ENCODE measurements at regions not wholly inside any gene's neighbourhood (a gene's known extent, or its start where the extent isn't known, plus 50 kb on each side); places are given as distances from the start of the nearest gene placed in this dataset.
"Not testable (repeated sequence)": the region's sequence is repeated elsewhere in the genome, so short reads cannot be mapped to it uniquely, and the experiment has no call there.

DNA sequence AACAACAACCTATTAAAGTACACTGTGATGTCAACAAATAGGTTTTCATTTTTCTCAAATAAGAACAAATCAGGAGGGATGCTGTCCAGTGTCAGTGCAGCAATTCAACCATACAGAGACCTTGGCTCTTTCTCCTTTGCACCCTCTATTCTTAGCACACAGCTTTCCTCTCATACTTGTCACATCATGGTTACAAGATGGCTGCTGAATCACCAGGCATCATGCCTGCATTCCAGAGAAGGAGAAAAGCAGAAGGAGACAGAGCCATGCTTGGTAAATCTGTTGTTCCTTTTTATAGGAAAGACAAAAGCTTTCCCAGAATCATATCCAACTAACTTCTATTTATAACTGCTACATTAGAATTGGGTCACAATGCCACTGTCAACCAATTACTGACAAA lies 124.7 kb upstream of the VLDLR start:
- no peak for DNase-seq (ENCODE audit: low spot score)

- no peak for DNase-seq (ENCODE audit: low spot score)
Measured at GRCh38 chr9:2497666-2498400, 123.8 kb upstream of the VLDLR start.

DNA sequence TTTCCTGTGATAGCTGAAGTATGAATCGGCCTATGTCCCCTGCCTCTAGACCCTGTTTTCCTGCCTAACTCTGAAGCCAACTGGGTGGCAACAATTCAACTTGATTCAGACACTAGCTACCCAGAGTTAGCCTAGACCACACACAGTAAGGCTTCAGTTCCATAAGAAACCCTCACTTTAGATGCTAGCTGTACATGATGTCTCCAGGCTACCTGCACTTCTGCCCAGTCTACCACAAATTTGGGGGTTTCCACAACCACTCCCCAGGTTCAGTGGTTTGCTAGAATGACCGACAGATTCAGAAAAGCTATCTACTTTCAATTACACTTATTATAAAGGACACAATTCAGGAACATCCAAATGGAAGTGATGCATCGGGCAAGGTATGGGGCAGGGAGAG lies 119.4 kb upstream of the VLDLR start:
- no peak for DNase-seq (ENCODE audit: low spot score)

GRCh38 chr9:2502760-2503159 lies 118.8 kb upstream of the VLDLR start:
- DNase-seq (ENCODE audit: low spot score) = no peak

DNA sequence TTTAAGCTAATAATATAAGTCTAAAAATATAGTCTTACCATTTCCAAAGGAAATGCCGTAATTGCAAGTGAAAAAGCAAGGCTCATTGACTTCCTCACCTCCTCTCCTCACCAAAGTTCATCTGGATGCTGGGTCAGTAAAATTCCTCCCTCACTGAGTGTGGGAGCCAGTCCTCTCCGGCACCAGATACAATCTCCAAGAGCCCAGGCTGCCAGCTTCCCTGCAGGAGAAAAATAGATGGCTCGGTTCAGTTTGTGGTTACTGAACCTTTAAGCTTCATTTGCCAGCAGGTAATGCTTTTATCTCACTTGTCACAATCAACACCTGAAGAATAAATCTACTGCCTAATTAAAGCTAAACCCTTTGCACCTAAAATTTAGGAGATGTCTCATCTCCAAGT lies 115.3 kb upstream of the VLDLR start:
- DNase-seq (ENCODE audit: low spot score) = no peak

DNA sequence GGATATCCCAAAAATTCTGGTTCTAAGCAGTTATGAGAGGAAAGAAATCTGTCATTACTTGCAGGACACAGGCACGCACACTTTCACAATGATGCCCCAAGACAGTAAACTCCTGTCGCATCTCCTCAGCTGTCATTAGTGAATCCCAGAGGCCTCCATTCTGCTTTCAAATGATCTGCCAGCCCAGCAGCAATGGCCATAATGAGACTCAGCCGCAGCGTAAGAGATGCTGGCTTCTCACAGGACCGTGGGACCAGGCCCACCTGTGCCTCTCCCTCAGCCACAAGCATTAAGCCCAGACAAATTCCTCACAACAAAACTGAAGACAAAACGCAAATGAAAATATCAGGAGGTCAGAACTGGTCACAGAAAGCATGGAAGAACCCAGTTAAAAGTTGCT lies 98.0 kb upstream of the VLDLR start:
- no peak for DNase-seq (ENCODE audit: low spot score)

DNA sequence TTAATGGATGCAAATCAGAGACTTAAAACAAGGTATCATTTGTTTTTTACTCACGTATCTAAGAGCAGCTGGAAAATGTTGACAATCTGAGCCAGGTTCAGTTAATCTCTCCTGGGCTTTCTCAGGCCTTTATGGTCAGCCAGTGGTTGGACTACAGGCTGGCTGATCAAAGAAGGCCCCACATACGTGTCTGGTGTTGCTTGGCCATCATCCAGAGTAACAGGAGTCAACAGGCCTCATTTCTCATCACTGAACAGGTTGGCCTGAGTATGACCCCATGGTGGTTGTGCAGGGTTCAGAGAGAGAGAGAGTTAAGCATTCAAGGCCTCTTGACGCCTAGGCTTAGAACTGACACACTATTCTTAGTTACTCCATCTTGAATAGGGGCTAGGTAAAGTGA lies 97.0 kb upstream of the VLDLR start:
- DNase-seq (ENCODE audit: low spot score) = no peak

DNA sequence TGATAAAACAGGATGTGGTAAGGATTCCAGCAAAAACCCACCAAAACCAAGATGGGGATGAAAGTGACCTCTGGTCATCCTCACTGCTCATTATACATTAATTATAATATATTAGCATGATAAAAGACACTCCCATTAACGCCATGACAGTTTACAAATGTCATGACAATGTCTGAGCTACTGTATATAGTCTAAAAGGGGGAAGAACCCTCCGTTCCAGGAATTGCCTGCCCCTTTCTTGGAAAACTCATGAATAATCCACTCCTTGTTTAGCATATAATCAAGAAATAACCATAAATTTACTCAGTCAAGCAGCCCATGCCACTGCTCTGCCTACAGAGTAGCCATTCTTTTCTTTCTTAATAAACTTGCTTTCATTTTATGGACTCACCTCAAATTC lies 96.4 kb upstream of the VLDLR start:
- no peak for DNase-seq (ENCODE audit: low spot score)

DNA sequence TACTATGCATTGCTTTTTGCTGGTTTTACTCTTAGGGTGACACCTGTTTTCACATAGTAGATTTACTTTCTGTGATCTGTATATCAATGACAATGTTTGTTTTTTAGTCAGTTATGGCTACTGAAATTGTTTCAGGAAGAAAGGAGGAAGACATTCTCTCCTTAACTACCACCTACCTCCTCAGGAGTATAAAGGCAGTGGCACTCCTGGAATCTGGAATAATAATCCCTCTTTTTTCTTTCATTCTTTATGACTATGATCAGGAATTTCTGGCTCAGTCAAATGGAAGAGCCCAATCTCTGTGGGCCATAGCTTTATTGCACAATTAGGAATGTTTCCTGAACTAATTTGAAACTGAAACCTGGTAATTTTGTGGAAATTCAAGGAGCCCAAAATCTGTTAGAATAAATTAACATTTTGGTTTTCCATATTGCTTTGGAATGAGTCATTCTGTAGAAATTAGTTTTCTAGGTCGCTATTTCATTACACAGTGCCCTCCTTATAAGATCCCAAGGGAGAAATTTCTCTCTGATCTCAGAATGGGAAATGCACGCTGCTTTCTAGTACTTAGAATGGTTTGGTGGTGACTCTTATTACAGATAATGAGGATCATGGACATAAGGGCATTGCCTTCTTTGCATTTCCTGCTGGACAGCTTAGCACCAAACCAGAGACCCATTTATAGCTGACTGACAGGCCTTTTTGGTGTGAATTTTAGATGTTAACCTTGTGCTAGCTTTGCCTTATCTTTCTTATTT lies 95.3 kb upstream of the VLDLR start:
- DNase-seq (ENCODE audit: low spot score) = no peak

- DNase-seq (ENCODE audit: low spot score) = no peak
Measured at GRCh38 chr9:2531481-2531880, 90.1 kb upstream of the VLDLR start.

DNA sequence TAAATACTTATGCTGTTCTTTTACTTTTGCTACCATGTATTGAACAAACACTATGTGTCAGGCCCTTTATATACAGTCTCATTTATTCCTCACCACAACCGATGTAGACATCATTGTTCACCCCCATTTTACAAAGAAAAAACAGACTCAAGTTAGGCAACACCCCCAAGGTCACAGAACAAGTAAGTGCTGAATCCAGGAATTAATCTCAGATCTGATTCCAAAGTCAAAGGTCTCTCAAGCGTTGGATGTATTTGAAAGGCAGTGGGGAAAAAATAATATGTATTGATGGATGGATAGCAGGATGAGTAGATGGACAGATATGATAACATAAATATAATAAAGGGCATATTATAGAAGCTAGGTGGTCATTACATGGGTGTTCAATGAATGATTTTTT lies 85.1 kb upstream of the VLDLR start:
- no peak for DNase-seq (ENCODE audit: low spot score)

DNA sequence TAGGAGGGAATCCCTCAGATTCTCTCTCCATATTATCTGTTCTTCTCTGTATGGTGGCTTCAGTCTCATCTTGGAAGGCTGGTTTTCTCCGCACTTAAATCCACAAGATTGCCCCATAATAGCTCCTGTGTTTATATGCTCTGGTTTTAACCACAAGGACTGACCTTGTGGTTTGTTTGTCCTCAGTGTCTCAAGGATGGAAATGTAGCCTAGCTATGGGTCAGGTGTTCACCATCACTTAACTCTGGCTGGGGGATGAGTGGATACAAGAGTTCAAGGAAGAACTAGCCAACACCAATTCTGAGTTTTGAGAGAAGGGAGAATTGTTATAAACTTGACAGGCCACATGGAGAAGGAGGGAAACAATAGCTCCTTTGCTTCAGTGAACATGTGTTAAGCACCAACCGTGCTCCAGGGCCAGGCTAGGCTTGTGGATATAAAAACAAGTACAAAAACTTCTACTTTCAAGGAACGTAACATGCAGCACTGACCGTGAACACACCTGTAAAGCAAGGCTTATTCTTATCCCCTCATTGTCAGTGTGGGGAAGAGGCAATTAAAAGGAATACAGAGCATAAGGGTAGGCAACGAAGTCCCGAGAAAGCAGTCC lies 75.6 kb upstream of the VLDLR start:
- no peak for DNase-seq (ENCODE audit: low spot score)

DNA sequence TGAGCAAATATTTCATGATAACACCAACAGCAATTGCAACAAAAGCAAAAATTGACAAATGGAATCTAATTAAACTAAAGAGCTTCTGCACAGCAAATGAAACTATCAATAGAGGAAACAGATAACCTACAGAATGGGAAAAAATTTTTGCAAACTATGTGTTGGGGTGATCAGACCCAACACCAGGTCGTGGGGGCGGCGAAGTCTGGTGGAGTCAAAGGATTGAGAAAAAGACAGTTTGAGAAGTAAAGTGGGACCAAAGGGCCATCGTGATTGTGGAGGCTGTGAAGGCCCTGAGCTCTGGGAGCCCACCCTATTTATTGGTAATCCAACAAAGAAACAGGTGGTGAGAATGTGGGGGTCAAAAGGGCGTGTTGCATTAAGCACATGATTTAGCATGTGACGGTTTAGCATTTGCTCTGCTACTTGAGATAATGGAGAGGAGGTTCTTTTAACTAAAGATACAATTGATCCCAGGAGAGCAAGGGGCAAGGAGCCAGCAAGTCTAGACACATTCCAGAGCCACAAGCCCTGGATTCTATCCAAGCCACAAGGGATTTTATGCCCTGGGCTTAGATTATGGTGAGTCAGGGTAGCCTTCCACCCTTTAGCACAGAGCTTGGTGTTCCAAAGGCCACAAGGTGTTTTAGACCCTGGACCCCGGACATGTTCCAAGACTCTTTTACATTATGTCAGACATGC lies 65.5 kb upstream of the VLDLR start:
- not testable (repeated sequence) for DNase-seq (ENCODE audit: low spot score)

DNA sequence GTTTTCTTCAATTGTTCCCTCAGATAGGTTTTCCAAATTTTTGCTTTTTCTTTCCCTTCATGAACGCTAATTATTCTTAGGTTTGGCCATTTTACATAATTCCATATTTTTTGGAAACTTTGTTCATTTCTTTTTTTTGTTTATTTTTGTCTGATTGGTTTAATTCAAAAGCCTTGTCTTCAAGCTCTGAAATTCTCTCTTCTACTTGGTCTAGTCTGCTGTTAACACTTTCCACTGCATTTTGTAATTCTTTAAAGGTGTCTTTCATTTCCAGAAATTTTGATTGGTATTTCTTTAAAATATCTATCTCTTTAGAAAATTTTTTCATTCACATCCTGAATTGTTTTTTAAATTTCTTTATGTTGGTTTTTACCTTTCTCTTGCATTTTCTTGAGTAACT lies 63.9 kb upstream of the VLDLR start:
- DNase-seq (ENCODE audit: low spot score) = no peak

DNA sequence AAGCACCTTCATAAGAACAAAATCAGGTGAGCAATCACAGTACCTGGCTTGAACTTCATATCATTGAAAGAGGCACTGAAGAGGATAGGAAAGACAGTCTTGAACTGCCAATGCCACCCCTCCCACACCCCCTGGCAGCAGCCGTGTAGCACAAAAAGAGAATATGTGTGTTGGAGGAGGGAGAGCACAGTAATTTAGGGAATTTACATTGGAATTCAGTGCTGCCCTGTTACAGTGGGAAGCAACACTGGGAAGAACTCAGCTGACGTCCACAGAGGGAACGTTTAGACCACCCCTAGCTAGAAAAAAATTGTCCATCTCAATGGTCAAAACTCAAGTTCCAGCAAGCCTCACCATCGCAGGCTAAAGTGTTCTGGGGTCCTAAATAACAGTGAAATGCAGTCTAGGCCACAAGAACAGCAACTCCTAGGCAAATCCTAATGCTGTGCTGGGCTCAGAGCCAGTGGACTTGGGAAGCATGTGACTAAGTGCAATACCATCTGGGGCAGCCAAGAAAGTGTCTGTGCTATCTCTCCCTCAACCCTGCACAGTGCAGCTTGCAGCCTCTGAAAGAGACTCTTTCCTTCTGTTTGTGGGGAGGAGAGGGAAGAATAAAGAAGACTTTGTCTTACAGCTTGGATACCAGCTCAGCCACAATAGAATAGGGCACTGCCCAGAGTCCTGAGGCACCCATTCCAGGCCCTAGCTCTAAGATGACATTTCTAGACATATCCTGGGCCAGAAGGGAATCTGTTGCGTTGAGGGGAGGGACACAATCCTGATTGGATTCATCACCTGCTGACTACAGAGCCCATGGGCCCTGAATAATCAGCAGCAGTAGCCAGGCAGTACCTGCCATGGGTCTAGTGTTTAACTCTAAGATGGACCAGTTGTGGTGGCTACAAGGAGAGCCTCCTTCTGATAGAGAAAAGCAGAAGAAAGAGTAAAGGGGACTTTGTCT lies 62.1 kb upstream of the VLDLR start:
- DNase-seq (ENCODE audit: low spot score) = no peak

DNA sequence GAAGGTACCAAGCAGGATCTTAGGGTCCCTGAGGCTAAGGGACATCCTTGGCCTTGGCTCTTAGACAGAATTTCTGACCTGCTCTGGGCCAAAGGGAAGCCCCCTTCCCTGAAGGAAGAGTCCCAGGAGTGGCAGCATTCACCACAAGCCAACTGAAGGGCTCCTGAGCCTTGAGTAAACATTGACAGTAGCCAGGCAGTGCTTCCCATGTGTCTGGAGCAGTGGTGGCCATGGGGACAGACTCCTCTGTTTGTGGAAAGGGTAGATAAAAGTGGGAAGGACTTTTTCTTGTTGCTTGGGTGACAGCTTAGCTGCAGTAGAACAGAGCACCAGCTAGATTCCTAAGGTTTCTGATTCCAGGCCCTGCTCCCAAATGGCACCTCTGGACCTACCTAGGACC lies 61.4 kb upstream of the VLDLR start:
- no peak for DNase-seq (ENCODE audit: low spot score)

DNA sequence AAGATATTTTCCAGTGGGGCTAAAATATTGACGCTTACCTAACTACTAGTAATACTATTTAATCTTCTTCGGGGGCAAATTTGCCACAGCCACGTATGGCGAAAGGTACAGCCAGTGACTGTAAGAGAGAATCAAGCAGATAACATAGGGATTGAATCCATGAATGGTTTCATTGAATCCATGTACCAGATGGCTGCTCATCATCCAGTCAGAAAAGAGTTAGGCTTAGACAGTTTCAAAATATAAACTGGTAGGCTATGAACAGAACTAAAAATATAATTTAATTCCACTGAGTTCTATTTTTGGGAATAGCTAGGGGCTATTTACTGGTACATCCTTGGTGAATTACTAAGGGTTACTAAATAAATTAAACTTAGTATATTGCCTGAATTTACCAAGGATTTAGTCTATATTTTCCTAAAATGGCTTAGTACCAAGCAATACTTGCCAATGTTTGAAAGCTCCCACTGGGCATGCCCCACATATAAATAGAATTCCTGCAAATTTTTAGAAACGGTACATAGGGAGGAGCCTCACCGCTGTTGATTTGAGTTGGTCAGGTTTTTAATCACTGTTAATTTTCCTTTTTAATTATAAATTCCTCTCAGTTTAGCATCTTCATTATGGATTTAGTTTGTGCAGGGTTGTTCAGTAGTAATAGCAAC lies 55.8 kb upstream of the VLDLR start:
- no peak for DNase-seq (ENCODE audit: low spot score)

DNA sequence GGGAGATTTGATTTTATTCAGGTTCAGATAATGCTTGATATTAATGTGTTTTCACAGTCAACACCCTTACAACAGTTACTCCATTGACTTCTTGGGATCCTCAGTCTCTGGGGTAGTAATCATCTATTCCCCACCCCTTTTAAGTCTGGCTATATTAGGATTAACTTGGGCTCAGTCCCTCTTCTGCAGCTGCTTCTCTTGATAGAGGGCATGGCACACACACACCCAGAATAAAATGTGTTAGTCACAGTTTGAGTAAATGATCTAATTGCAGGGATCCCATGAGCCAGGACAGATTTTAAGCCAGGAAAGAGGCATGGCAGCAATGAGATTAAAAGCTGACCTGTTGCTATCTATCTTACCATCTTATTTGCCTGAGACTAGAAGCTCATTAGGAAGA lies 53.7 kb upstream of the VLDLR start:
- DNase-seq (ENCODE audit: low spot score) = no peak

DNA sequence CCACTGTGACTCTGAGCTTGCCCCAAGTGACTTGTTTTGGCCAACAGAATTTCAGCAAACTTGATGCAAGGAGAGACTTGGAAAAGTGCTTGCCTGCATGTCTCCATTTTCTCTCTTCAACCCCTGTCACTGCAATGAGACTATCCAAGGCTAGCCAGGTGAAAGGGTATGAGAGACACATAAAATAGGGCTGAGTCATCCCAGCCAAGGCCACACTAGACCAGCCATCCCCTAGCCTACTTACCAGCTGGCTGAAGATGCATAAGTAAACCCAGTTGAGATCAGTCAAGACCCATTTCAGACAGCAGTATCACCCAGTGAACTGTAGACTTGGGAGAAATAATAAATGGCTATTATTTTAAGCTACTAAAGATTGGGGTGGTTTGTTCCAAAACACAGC lies 52.9 kb upstream of the VLDLR start:
- no peak for DNase-seq (ENCODE audit: low spot score)

GRCh38 chr9:2570615-2571479 lies 50.7 kb upstream of the VLDLR start:
- peak; percentile 83 for DNase-seq (ENCODE audit: low spot score)
